Right kidney (tissue), 1 donor: ENCODE measurements at regions not wholly inside any gene's neighbourhood (a gene's known extent, or its start where the extent isn't known, plus 50 kb on each side); places are given as distances from the start of the nearest gene placed in this dataset.
"Not testable (repeated sequence)": the region's sequence is repeated elsewhere in the genome, so short reads cannot be mapped to it uniquely, and the experiment has no call there.

Experiments used
- DNase-seq: peaks from one replicate; pipeline ENCODE4 v3.0.0-alpha.2; 2016

DNA sequence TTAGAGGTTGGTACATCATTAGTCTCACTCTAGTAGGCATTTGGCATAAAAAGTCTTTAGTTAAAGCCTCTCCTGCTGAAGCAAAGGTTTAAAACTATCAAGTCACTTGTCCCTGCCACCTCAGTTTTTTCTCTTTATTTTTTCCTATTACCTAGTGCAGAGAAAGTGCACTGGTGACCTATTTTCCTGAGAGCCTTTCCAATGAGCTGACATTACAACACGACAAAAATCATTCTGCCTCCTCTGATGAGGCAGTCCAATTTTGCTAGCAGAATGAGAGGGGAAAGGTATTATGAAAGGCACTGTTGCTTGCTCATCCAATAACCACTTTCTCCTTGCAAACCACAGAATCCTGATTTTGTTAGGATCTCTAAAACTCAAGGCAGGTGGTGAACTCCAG, 73.3 kb upstream of the SGK1 start:
- DNase-seq = no peak

DNA sequence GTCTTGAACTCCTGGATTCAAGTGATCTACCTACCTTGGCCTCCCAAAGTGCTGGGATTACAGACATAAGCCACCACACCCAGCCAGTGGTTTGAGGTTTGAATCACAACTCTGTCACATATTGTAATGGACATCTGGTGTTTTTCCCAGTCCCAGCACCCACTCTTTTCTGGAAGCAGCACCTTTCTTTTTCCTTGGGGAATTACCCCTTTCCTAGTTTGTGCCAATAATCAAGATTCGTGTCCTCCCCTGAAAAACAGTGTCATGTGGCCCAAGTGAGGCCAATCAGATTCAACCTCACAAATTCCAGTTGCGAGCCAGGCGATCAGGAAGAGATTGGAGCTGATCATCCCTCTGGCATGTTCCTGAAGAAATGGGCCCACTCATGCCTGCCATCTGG, 71.7 kb upstream of the SGK1 start:
- DNase-seq = no peak

DNA sequence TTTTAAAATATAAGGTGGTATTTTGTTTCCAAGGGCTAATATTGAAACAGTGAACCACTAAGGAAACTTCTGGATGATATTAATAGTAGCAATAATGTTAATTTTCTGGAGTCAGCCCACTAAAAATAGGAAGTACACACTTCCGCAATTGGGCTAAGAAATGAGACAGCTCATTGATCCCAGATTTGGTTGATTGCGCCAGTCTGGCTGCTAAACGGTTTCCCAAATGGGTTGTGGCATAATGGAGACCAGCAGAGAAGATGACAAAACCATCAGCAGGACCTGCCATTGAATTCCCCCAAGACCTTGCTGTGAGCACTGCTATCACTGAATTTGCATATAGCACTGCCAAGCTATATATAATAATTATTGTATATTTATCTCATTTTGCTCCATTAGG, 71.2 kb upstream of the SGK1 start:
- no peak for DNase-seq

DNA sequence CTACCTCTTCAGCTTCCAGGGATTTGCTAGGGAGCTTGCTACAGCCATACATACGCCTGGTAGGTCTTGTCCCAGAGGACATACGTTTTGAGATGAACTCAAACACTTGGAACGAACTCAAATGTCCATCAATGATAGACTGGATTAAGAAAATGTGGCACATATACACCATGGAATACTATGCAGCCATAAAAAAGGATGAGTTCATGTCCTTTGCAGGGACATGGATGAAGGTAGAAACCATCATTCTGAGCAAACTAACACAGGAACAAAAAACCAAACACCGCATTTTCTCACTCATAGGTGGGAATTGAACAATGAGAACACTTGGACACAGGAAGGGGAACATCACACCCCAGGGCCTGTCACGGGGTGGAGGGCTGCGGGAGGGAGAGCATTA, 68.6 kb upstream of the SGK1 start:
- not testable (repeated sequence) for DNase-seq

DNA sequence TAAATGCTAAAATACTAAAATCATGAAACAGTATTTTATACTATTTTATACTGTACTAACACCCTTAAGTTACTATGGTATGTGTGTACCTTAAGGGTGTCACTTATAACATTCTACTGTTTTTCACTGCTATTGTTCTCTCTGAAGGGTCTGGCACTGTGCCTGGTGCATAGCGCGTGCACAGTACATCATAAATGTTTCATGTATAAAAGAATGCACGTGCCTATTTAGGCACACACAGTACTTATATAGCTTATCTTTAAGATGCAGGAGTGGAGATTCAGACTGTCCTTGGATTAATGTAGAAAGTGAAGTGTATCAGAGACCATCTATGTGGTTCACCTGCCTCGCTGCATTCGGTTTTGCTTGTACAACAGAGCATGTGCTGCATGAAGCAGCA, 64.0 kb upstream of the SGK1 start:
- DNase-seq = no peak

DNA sequence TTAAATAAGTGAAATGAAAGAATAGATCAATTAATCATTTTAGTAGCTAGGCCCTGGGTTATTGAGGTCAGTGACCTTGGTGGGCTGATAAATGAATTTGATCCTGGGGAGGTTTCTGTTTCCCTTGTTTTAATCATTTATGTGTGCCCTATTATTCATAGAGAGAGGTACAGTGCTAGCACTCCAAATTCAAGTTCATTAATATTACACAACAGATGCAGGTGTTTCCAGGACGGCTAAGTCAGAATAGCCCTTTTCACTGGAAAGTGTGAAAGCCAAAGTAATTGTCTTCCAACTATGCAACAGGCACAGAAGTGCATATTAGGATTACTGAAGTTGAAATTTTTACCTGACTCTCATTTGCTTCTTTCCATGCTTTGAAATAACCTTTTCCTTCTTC, 61.7 kb upstream of the SGK1 start:
- no peak for DNase-seq

DNA sequence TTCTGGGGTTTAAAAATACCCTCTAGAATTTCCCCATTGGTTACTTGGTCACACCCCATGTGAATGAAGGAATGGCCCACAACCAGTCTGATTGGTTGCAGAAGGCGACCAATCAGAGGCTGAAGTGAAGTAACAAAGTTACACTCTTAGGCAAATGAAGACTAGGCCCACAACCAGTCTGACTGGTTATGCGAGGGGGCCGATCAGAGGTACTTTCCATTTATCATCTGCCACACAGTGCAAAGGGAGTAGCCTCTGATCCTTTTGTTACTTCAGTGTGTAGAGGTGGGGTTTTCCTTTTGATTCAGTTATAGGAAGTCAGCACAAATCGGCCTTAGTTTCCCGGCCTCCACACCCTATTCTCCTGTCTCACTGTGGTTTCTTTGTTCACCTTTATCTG, 61.2 kb upstream of the SGK1 start:
- no peak for DNase-seq

DNA sequence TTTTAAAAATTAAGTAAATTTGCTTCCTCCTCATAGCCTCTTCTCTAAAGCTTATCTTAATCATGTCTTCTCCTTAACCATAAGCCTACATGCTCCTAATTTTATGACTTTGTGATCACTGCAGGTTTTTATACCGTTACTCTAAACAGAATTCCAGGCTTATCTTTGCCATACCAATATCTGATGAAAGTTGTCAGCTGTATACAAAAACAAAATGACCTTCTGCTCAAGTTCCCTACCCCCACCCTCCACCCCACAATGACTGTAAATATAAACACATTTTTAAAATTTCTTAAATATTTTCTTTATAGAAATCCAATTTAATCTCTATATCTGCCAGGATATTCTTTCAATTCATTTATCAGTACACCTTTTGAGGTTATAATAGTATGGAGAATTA, 60.5 kb upstream of the SGK1 start:
- no peak for DNase-seq

DNA sequence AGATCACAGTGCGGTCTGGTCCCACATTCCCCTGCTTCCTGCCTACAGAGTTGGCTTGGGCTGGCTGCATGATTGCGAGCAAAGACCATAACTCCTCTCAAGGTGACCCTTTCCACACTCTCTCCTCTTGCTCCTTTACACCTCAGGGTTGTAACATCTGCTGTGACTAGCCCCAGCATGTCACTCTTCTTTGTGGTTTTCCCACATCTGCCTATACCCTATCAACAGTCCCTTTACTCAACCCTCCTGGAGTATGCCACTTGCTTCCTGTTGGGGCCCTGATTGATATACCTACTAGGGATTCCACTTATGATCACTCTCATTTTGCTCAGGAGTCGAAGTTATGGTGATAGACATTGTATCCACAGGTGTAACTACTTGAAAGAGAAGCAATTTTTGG, 58.9 kb upstream of the SGK1 start:
- DNase-seq = no peak

DNA sequence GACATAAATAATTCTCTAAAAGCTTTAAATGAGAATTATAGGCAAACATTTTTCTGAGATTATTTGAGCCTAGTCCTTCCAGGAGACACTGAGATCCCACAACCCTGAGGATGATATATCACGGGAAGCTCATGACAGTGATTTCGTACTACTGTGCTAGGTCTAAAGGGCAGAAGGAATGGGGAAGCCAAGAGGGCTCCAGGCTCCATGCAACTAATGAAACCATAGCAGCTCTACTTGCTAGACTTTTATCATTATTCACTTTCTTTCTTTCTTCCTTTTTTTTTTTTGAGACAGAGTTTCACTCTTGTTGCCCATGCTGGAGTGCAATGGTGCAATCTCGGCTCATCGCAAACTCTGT, 57.3 kb upstream of the SGK1 start:
- no peak for DNase-seq

DNA sequence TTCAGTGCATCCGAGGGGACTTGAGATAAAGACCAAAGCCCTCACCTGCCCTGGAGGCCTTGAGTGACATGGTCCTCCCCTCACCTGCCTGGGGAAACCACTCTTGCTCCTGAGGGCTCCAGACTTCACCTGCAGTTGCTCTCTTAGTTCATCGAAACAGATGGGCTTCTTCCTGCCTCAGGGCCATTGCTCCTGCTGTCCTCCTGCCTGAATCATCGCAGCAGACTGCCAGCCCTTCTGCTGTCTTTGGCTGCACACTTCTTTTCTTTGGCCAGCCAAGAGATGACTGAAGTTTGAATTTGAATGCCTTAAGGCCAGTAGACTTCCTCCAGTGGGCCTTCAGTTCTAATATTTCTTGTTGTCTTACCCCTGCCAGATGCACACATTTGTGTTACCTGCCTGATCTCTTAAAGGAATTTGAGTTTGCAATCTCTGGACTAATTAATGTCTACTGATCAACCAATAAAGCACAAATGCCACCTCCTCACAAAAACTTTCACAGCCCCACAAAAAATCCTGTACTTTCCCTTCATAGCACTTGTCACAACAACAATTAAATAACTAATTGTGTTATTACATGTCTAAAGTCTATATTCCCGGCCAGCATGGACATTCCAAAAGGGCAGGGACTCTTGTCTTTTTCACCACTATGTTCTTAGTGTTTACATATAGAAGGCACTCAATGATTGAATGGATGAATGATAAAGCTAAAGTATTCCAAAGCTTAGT, 56.7 kb upstream of the SGK1 start:
- DNase-seq = no peak

DNA sequence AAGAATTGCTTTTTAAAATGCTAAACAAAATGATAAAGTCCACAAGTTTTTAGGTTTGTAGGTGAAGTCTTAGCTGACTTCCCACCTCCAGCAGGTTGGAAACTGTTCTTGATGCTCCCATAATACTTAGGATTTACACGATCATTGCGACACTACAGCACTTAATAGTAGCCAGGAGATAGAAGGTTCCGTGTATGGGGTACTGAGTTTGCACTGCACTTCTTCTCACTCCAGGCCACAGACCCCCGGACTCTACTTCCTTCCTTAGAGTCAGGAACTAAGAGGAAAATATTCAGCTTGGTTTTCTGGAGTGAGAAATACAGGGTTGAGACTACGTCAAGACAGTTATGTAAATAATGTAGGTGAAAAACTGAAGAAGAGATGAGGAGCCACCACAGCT, 56.1 kb upstream of the SGK1 start:
- DNase-seq = no peak

DNA sequence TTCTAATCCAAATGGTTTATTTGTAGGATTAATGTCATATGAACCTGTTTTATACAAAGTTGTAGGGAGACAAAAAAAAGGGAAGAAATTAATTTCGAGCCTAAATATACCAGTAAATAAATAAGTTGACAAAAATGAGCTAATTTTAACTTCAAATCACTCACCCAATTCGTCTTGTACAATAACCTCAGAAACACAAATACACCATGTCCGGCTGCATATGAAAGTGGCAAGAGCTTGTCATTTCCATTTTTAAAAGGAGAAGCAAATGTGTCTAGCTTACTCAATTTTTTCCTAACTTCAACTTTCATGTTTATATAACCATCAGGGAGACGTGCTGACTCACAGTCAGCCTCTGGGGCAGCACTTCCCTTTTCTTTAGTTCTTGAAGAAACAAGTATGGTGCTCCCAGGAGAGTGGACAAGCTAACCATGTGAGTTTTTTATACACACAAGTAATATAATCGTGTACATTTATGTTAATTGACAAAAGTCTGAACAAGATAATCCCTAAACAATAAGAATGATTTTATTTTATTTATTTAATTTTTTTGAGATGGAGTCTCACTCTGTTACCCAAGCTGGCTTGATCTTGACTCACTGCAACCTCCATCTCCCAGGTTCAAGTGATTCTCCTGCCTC, 55.5 kb upstream of the SGK1 start:
- no peak for DNase-seq

DNA sequence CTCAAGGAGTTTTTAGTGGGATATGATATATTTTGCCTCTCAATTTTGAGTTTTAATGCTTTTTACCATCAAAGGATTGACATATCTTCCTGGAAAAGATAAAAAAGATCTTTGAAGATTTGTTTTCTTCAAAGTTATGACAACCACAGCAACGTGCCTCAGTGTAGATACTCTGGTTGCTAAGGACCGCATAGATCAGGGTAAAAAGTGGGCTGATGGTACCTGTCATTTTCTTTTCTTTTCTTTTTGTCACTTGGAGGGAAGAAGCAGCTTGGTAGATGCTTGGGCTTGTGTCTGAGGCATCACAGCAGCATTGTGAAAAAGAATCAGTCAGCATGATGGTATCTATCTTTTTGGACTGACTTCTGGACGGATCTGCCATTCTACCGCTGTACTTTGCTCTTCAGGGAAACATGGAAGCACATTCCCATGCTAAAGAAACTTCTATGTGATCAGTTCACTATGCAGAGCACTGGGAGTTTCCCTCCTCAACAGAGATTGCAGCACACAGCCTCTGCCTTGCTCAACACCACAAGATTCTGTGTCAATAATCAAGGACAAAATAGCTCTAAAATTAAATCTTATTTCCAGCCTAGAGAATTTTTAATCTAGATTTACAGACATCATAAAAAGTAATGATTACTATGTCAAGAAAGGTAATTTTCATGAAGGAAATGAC, 54.8 kb upstream of the SGK1 start:
- DNase-seq = no peak

DNA sequence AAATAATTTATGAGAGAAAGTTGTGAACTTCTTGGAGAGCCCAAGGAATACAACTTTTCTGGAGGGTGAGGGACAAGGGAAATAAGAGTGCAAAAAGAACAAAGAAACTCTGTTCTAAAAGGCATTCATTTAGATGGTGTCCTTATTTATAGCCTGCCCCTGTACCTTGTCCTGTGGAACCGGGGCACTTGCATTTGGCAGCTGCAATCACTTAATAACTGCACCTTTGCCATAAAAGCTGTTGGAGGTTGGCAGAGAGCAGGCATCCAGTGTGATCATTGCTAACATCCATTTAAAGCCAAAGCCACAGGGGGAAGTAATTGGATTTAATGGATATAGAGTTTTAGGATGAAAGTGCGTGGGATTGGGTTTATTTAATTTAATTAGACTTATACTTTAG, 50.8 kb upstream of the SGK1 start:
- DNase-seq = no peak
